ENCODE measurements at regions not wholly inside any gene's neighbourhood (a gene's known extent, or its start where the extent isn't known, plus 50 kb on each side); places are given as distances from the start of the nearest gene placed in this dataset.
A peak's percentile ranks its signal among the peaks of the same experiment; 100 is the strongest.

DNA sequence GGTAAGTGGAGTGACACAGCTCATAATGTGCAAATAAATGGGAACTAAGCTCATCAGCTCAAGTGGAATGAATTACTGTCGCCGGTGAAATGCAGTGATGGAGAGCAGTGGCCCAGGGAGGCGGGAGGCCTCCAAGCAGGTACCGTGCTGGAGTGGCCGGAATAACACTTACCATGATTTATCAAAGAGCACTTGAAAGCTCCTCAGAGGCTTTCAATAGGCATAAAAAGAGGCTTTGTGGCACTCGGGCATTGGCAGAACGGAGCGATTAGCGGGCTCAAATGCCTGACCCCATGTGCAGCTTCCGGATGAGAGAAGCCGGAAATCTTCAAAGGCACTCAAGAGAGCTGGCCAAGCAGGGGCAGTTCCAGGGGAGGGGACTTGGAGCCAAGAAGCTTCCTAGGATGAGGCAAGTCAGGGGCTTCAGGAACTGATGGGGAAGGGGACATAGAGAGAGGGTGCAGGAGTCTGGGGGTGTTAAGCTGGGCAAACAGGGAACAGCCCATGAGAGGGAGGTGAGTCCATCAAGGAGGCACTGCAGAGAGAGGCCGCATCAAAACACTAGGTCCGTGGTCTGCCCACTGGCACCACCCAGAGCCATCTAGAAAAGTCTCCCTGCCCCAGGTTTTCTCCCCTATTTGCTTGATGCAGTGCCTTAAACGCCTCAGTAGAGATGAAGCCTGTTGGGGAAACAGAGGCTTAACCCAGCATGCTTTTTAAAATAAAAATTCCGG, 144.0 kb upstream of the IRX6 start:
- DNase-seq: no peak

DNA sequence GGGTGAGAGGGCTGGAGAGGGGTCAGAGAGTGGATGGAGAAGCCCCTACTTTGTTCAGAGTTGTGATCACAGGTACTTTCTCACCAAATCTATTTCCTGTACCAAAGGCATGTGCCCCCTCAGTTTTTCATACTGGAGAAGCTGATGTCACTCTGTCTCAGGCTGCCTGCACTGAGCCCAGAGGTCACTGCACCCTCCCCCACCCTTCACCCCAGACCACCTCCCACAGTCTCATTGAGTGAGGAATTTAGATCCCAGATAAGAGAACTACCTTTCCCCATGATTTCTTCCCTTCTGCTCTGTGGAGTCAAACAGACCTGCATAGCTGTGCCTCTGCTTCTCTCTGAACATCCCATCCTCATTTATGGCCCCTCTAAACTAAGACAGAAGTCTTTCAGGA, 140.0 kb upstream of the IRX6 start:
- no peak for DNase-seq

DNA sequence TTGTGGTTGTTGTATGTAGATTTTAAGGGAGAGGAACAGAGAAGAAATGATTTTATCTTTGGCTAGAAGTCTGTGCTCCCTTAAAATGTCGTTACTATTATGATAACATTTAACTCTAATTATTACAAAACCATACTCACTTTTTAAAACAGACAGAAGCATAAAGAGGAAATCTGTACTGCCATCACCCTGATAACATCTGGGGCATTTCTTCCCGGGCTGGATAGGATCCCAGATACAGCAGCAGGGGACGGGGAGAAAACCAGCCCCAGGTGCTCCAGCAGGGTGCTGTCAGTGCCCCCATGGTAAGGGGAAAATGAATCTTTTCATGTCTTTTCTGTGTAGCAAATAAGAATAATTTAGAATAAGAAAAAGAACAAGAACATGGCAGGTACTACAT, 139.4 kb upstream of the IRX6 start:
- DNase-seq: no peak

DNA sequence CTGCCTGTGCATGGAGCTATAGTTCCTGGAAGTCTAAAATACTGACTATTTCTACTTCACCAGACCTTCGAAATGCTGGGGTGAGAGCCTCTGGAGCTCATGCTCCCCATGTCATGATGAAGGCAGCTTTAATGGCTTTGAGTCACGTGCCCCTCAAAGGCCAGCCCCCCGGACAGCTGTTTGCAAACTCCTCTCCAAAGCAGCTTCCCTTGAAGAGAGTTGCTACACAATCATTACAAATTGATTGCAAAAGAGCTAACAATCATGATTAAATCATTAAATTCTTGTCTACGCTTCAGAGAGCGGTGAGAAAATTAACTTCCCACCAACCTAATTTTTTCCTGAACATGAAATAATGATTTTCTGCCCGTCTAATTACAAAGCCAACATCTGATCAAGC, 134.8 kb upstream of the IRX6 start:
- DNase-seq: no peak

DNA sequence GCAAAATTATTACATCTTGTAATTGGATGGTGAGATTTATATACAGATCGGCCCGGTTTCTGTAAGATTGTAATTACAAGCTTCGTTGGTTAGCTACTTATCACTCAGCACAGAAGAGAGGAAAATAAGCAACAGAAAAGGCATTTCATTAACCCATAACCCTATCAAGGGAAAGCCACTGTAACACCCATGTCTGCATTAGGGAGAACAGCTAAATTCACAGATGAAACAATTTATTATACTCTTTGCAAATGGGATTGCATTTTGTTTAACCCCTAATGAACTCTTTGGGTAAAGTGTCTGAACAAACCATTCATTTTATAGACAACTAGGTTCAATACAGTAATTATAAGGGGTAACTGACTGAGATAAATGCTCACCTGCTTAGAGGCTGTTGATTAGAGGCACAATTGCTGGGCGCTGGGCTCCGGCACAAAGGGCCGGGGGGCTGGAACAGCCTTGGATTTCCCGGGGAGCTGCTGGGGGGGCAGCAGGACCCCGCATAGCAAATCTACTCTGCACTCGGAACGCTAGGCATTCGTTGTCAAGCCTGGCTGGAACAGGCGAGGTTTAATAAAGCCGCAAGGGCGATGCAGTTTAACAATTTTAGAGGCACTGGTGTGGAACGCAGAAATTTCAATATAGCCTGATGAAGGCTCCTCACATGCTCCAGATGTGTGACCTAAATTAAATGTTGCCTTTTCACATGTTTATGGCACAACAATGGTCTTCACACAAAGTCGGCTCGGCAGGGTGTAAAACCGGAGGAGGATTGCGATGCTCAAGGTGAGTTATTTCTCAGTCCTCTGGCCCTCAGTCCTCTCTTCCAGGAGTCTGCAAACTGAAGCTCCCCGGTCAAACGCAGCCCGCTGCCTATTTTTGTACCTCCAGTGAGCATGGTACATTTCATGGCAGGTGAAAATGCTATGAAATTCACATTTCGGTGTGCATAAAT, 134.0 kb upstream of the IRX6 start:
- DNase-seq: no peak

DNA sequence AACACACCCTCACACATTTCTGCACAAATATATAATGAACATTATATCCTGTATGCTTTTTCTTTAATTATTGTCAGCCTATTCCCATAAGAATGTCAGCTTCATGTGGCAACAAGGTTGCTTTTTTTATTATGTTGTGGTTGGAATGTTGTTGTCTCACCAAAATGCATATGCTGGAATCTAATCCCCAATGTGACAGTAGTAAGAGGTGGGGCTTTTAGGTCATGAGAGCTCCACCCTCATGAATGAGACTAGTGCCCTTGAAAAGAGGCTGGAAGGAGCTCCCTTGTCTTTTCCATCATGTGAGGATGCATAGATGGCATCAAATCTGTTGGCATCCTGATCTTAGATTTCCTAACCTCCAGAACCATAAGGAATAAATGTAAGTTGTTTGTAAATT, 131.3 kb upstream of the IRX6 start:
- DNase-seq: no peak

DNA sequence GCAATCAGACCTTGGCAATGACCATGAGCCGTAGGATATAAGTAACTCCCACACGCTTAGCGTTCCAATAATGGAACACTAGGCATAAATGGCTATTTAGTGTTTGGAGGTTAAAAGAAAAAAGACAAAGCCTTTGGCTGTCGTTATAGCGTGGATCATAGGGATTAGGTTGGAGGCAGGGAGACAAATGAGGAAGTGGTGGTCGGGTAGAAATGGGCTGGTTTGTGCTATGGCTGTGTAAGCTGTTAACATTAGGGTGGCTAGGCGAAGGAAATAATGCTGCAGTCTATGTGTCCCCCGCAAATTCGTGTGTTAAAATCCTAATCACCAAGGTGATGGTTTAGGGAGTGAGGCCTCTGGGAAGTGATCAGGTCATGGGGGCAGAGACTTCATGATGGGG, 120.4 kb upstream of the IRX6 start:
- DNase-seq: no peak

DNA sequence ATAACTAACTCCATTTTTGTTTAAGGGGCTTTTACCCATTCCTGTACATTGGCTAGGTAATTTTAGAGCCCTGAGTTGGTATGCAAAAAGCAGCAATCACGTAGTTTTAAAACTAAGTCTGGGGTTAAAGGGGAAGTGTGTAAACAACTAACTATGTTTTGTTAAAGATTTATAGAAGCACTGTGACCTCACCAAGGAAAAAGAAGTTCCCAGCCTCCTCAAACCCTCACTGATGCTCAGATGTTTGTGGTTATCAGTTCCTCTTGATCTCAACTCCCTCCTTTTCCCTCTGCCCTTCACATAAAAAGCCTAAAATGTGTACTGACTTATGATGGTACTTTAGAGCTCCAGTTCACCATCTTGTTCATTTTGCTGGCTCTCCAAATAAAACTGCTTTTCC, 119.9 kb upstream of the IRX6 start:
- DNase-seq: no peak

DNA sequence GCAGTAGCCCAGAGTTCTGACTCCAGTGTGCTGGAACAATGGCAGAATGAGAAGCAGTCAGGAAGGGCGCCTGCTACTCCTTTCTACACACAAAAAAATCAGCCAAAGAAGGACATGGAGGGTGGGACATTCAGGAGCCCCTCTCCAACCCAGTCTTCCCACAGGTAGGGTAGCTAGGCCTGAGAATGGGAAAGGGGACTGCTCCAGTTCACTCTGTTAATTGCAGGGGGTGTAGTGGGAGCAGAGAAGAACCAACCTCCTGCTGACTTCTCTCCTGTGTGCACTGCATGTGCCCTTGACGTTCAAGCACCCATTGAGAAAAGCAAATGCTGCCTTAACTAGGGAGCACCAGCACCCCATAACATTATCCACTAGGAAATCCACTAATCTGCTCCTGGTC, 119.1 kb upstream of the IRX6 start:
- no peak for DNase-seq

DNA sequence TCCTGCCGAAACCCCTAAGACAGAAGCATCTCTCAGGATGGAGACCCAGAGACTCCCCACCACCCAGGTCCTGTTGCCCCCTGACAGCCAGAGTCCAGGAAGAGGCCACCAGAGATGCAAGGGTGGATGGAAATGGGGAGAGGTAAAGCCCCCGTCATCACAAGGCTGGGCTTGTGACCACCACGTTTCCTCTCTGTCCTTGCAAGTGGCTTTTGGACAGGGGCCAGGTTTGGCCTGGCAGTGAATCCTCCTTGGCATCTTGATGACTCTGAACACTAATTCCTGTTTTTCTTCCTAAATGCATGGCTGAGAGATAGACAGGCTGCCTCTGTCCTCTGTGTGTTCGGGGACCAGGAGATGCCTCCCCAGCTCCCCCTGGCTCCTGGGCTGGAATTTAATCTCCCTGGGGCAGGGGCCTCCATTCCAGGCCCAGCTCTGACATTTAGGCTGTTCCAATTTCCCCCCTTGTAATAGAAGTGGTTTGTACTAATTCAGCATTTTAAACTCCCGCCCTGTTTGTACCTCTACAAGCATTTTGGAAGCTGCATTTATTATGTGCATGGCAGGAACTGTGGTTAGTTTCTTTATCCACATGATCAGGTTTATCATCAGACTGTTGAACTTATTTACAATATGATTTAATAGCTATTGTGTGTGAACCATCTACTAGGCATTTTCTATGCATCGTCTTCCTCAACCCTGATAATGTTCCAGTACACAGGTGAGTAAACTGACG, 116.1 kb upstream of the IRX6 start:
- DNase-seq: no peak

DNA sequence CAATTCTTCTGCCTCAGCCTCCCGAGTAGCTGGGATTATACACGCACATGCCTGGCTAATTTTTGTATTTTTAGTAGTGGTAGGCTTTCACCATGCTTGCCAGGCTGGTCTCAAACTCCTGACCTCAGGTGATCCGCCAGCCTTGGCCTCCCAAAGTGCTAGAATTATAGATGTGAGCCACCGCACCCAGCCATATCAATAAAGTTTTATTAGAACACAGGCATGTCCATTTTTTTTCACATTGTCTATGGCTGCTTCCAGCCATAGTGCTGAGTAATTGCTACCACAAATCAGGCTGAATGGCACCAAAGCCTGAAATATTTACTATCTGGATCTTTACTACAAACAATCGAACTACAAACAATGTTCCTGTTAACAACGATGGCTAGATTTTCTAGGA, 114.4 kb upstream of the IRX6 start:
- DNase-seq: no peak

DNA sequence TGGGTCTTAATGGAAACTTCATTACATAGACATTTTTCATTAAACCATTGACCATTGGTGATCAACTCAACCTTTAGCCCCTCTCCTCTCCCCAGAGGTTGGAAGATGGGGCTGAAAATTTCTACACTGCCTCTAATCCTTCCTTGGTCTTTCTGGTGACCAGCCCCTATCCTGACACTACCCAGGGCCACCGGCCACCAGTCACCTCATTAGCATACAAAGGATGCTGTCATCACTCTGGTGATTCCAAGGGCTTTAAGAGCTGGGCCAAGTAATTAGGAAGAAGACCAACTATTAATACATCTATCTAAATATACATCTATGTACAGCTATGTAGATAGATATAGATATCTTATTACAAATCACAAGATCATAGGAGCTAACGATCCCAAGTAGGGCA, 111.2 kb upstream of the IRX6 start:
- DNase-seq: no peak

DNA sequence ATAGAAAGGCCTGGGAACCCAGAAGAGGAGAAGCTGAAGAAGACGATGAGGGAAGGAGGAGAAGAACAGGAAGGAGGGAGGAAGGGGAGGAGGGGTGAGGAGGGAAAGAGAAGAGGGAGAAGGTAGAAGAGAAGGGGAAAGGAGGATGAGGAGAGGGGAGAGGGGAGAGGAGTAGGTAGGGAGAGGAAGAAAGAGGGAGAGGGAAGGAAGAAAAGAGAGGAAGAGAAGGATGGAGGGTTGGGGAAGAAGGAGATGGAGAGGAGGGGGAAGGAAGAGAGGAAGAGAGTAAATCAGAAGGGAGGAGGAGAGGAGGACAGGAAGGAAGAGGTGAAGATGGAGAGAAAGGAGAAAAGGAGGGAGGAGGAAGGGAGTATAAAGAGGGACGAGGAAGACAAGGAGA, 109.6 kb upstream of the IRX6 start:
- DNase-seq: no peak

DNA sequence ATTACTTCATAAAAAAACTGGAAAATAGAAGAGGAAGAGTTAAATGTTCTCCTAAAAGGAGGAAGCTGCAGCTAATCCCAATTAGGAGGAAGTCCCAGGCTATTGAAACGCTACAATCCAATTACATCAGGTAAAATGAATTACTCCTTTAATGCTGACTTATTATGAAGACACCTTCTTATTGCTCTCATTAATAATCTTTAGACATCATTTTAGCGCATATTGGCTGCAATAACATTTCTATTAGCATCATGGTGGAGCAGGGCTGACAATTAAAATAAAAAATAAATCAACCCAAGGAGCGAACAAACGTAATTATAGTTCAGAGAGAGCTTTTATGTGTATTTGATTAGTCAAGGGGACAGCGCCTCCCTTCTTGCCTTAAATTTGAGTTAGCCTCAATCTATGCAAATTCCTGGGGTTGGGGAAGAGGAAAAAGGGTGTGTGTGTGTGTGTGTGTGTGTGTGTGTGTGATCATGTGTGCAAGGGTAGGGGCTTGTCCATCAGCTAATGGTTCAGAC, 109.0 kb upstream of the IRX6 start:
- no peak for DNase-seq

DNA sequence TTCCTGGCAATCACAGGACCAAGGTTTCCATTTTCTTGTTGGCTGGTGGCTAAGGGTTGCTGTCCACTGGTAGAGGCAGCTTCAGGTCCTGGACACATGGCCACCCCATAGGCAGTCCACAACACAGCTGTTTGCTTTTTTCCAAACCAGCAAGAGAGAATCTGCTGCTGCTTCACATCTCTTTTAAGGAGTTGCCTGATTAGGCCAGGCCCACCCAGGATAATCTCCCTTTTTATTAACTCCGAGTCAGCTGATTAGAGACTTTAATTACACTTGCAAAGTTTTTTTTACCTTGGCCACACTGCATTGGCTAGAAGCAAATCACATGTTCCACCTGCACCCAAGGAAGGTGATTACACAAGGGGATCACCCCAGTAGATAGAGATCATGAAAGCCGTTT, 106.6 kb upstream of the IRX6 start:
- DNase-seq: no peak

DNA sequence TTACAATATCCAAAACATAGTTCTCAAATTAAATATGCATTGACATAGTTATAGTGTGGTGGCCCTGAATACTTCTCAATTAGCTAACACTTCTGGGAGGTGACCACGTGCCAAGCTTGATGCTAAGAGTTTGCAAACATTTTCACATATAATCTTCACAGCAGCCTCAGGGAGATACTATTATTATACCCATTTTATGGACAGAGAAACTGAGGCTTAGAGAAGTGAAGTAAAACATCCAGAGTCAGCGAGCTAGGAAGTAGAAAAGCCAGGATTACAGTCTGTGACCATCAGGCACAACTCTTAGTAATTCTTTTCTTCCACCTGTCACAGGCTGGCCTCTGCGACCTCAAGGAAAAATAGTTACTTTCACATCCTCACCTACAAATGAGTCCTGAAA, 102.2 kb upstream of the IRX6 start:
- DNase-seq: no peak

DNA sequence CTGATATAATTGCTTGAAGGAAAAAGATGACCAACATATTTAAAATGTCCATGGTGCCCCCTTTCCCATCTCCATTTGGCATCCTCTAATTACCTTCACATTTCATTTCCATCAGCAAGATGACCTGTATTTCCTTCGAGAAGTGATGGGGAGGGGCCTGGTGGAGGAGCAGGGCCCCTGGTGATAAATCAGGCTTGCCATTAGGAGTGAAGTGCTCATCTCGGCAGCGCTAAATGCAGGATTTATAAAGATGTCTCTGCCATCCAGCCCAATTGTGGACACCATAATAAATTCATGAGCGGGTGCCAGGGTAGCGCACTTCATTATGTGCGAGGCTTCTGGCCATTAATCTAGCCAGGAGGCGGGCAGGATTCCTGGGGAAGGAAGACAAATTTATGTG, 101.5 kb upstream of the IRX6 start:
- DNase-seq: no peak

DNA sequence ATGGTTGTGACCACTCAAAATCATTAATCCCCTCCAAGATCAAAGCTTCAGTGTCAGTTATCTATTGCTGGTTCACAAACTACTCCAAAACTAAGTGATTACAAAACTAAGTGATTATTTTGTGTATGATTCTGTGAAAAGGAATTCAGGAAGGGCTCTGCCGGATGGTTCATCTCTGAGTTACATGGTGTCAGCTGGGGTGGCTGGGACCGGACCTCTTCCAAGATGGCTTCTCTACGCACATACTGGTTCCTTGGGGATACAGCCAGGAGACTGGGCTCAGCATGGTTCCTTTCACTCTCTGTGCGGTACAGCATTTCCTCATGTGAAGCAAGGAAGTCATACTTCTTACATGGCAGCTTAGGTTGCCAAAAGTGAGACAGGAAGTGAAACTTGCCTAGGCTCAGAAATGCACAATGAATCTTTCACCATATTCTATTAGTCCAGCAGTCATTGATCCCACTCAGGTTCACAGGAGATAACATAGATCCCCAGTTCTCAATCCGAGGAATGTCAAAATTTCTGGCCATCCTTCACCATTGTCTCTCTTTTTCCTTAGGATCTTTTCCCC, 97.9 kb upstream of the IRX6 start:
- peak; percentile 3 for DNase-seq

DNA sequence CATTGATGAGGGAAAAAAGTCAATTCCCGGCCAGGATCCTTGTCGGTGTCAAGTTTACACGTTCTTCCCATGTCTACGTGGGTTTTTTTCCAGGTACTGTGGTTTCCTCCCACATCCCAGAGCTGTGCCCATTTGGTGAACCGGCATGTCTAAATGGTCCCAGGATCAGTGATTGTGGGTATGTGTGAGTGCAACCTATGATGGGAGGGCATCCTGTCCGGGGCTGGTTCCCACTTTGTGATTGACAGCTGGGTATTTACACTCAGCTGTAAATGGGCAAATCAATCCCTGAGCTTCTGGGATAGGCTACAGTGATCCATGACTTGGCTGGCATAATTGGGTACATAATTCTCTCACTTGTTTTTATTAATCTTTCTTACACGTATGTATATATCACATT, 91.2 kb upstream of the IRX6 start:
- no peak for DNase-seq

DNA sequence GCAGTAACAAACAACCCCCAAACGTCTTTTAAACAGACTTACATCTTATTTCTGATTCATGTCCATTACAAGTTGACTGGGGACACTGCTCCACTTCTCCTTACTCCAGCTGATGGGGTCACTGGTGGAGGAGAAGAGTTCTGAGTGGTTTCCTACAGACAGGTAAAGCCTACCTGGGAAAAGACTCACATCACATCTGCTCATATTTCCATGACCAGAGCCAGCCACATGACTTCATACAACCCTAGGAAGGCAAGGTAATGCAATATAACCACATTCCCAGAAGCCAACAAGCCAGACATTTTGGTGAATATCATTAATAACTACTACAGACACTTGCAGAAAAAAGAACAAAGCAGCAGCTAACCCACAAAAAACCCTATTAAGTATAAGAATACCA, 90.5 kb upstream of the IRX6 start:
- DNase-seq: no peak

DNA sequence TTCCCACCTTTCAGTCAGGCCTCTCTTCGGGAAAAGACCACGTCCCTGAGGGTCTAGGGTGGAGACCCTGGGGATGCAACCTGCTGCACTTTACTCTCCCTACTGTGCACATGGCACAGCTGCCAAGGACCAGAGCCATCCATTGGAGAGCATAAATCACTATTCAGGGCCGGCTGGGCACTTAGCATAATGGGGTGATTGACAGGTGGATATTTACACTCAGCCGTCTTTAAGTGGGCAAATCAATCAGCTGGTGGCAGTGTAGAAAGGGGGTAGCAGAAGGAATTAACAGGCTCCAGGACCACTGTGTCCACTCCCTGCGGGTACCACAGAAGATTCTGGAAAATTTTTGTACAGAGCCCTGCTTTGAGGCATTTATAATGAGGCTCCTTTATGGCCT, 87.3 kb upstream of the IRX6 start:
- no peak for DNase-seq

DNA sequence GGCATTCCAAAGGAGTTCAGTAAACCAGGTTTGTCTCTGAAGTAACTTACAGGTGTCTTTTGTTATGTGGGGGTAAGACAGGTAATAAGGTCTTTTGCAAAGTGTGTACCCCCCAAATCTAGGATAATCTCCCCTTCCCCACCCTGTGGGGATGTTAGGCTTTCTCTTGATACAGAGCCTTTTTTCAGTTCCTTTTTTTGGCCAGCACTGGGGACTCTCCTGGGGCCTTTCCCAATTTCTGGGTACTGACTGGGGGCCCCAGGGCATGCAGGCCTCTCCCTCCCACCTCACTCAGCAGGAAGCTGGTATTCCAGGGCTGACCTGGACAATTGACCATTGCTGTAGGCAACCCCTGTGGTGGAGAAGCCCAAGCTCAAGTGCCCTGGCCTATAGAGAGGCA, 84.3 kb upstream of the IRX6 start:
- DNase-seq: no peak

DNA sequence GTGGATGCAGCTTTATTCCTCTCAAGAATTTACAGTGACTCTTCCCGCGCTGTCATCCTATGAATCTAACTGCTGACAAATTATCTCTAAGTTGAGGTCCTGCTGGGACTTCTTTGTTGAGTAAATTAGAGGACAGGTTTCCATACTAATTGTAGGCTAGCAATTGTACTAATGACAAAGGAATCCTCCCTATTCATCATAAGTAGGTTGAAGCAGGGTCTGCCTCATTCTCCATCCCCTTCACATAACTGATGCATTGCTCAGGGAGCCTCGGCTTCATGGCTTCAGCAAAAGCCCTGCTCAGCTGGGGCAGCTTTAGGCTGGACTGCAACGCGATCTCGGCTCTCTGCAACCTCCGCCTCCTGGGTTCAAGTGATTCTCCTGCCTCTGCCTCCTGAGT, 83.1 kb upstream of the IRX6 start:
- DNase-seq: no peak
